ENCODE measurements at regions not wholly inside any gene's neighbourhood (a gene's known extent, or its start where the extent isn't known, plus 50 kb on each side); places are given as distances from the start of the nearest gene placed in this dataset.

GRCh38 chr2:239776436-239777005 is 248.6 kb downstream of the NDUFA10 start:
- no peak for DNase-seq

GRCh38 chr2:239775623-239776435 is 249.3 kb downstream of the NDUFA10 start:
- no peak for DNase-seq

GRCh38 chr2:239774933-239775622 is 250.1 kb downstream of the NDUFA10 start:
- no peak for DNase-seq

GRCh38 chr2:239774142-239774462 is 251.0 kb downstream of the NDUFA10 start:
- DNase-seq, result no peak

GRCh38 chr2:239773228-239774141 is 251.7 kb downstream of the NDUFA10 start:
- DNase-seq, result no peak

GRCh38 chr2:239772721-239773120 is 252.4 kb downstream of the NDUFA10 start:
- DNase-seq, result no peak

GRCh38 chr2:239770246-239770639 is 254.9 kb downstream of the NDUFA10 start:
- no peak for DNase-seq

- DNase-seq, result no peak
These were observed 255.4 kb downstream of the NDUFA10 start for GRCh38 chr2:239769554-239770245.

- DNase-seq, result no peak
These were observed 256.1 kb downstream of the NDUFA10 start for GRCh38 chr2:239768907-239769553.

GRCh38 chr2:239768031-239768790 is 256.9 kb downstream of the NDUFA10 start:
- DNase-seq, result no peak

GRCh38 chr2:239767021-239767905 is 257.9 kb downstream of the NDUFA10 start:
- DNase-seq, result no peak

- DNase-seq, result no peak
These were observed 259.2 kb downstream of the NDUFA10 start for GRCh38 chr2:239765911-239766310.

GRCh38 chr2:239765076-239765845 is 259.9 kb downstream of the NDUFA10 start:
- no peak for DNase-seq

GRCh38 chr2:239763433-239764097 is 261.6 kb downstream of the NDUFA10 start:
- DNase-seq, result no peak

- no peak for DNase-seq
These were observed 262.4 kb downstream of the NDUFA10 start for GRCh38 chr2:239762655-239763269.

GRCh38 chr2:239762106-239762505 is 263.0 kb downstream of the NDUFA10 start:
- DNase-seq, result no peak

- DNase-seq, result no peak
These were observed 264.5 kb downstream of the NDUFA10 start for GRCh38 chr2:239760596-239760995.

- no peak for DNase-seq
These were observed 266.8 kb downstream of the NDUFA10 start for GRCh38 chr2:239758279-239758877.

All from NCI-H748 treated with DMSO at 0.1 percent for 48 hours (cell line).